ENCODE measurements at regions not wholly inside any gene's neighbourhood (a gene's known extent, or its start where the extent isn't known, plus 50 kb on each side); places are given as distances from the start of the nearest gene placed in this dataset.
"Not testable (repeated sequence)": the region's sequence is repeated elsewhere in the genome, so short reads cannot be mapped to it uniquely, and the experiment has no call there.

- peak; percentile 22 for TF ChIP-seq CTCF (IDR thresholded peaks at IDR 0.05; ENCODE audit: insufficient read depth, low read length, poor library complexity, severe bottlenecking)
Observed at GRCh38 chr10:109757670-109758069, 165.6 kb downstream of the XPNPEP1 start.

GRCh38 chr10:109746861-109747260, 176.4 kb downstream of the XPNPEP1 start:
- no peak for DNase-seq (ENCODE audit: extremely low read depth, insufficient read length)
- no peak for TF ChIP-seq CTCF (IDR thresholded peaks at IDR 0.05; ENCODE audit: insufficient read depth, low read length, poor library complexity, severe bottlenecking)

More at GRCh38 chr10:109757670-109758069, 165.6 kb downstream of the XPNPEP1 start:
- H3K4me3 ChIP-seq (replicated peaks; ENCODE audit: low read depth, low read length); H3K27me3 ChIP-seq (replicated peaks; ENCODE audit: control insufficient read depth, insufficient read depth, low read length); DNase-seq (ENCODE audit: extremely low read depth, insufficient read length); H3K36me3 ChIP-seq (ENCODE audit: control insufficient read depth, insufficient read depth, low read length): not testable (repeated sequence)

GRCh38 chr10:109744020-109744419, 179.3 kb downstream of the XPNPEP1 start:
- TF ChIP-seq CTCF (IDR thresholded peaks at IDR 0.05; ENCODE audit: insufficient read depth, low read length, poor library complexity, severe bottlenecking): no peak
- no peaks in the 10 kb centered on the region for H3K36me3 ChIP-seq (ENCODE audit: control insufficient read depth, insufficient read depth, low read length)
- H3K4me3 ChIP-seq (replicated peaks; ENCODE audit: low read depth, low read length): no peak overlapping the region
- no peaks in the 10 kb centered on the region for H3K27me3 ChIP-seq (replicated peaks; ENCODE audit: control insufficient read depth, insufficient read depth, low read length)
- DNase-seq (ENCODE audit: extremely low read depth, insufficient read length): no peak

More at GRCh38 chr10:109746861-109747260, 176.4 kb downstream of the XPNPEP1 start:
- Histone ChIP-seq H3K36me3 (ENCODE audit: control insufficient read depth, insufficient read depth, low read length) (no peaks in the 10 kb centered on the region), H3K27me3 (replicated peaks; ENCODE audit: control insufficient read depth, insufficient read depth, low read length) (no peaks in the 10 kb centered on the region), H3K4me3 (replicated peaks; ENCODE audit: low read depth, low read length) (no peak overlapping the region)

GRCh38 chr10:109743574-109743973, 179.7 kb downstream of the XPNPEP1 start:
- no peak overlapping the region for H3K4me3 ChIP-seq (replicated peaks; ENCODE audit: low read depth, low read length)
- TF ChIP-seq CTCF (IDR thresholded peaks at IDR 0.05; ENCODE audit: insufficient read depth, low read length, poor library complexity, severe bottlenecking): no peak
- DNase-seq (ENCODE audit: extremely low read depth, insufficient read length): no peak
- no peaks in the 10 kb centered on the region for H3K36me3 ChIP-seq (ENCODE audit: control insufficient read depth, insufficient read depth, low read length)
- H3K27me3 ChIP-seq (replicated peaks; ENCODE audit: control insufficient read depth, insufficient read depth, low read length): no peaks in the 10 kb centered on the region

- no peak for TF ChIP-seq CTCF (IDR thresholded peaks at IDR 0.05; ENCODE audit: insufficient read depth, low read length, poor library complexity, severe bottlenecking)
- no peaks in the 10 kb centered on the region for H3K36me3 ChIP-seq (ENCODE audit: control insufficient read depth, insufficient read depth, low read length)
- no peak for DNase-seq (ENCODE audit: extremely low read depth, insufficient read length)
- no peaks in the 10 kb centered on the region for H3K27me3 ChIP-seq (replicated peaks; ENCODE audit: control insufficient read depth, insufficient read depth, low read length)
- no peak overlapping the region for H3K4me3 ChIP-seq (replicated peaks; ENCODE audit: low read depth, low read length)
Observed at GRCh38 chr10:109743146-109743545, 180.2 kb downstream of the XPNPEP1 start.

GRCh38 chr10:109741712-109742111, 181.6 kb downstream of the XPNPEP1 start:
- Histone ChIP-seq H3K36me3 (ENCODE audit: control insufficient read depth, insufficient read depth, low read length) (no peaks in the 10 kb centered on the region), H3K27me3 (replicated peaks; ENCODE audit: control insufficient read depth, insufficient read depth, low read length) (no peaks in the 10 kb centered on the region), H3K4me3 (replicated peaks; ENCODE audit: low read depth, low read length) (no peak overlapping the region)
- no peak for TF ChIP-seq CTCF (IDR thresholded peaks at IDR 0.05; ENCODE audit: insufficient read depth, low read length, poor library complexity, severe bottlenecking)
- no peak for DNase-seq (ENCODE audit: extremely low read depth, insufficient read length)

All from GM06990 (cell line).